ENCODE measurements at regions not wholly inside any gene's neighbourhood (a gene's known extent, or its start where the extent isn't known, plus 50 kb on each side); places are given as distances from the start of the nearest gene placed in this dataset.

- no peak for DNase-seq (ENCODE audit: low read depth)
Observed at GRCh38 chr11:134687548-134687947, 275.5 kb upstream of the B3GAT1 start.

- DNase-seq (ENCODE audit: low read depth), result no peak
Observed at GRCh38 chr11:134686460-134687061, 274.5 kb upstream of the B3GAT1 start.

GRCh38 chr11:134685793-134686380, 273.8 kb upstream of the B3GAT1 start:
- DNase-seq (ENCODE audit: low read depth), result no peak

GRCh38 chr11:134684576-134684975, 272.5 kb upstream of the B3GAT1 start:
- DNase-seq (ENCODE audit: low read depth), result no peak

- no peak for DNase-seq (ENCODE audit: low read depth)
Observed at GRCh38 chr11:134683860-134684259, 271.8 kb upstream of the B3GAT1 start.

GRCh38 chr11:134682577-134682976, 270.5 kb upstream of the B3GAT1 start:
- DNase-seq (ENCODE audit: low read depth), result no peak

- DNase-seq (ENCODE audit: low read depth), result no peak
Observed at GRCh38 chr11:134679592-134679991, 267.6 kb upstream of the B3GAT1 start.

GRCh38 chr11:134678744-134679143, 266.7 kb upstream of the B3GAT1 start:
- no peak for DNase-seq (ENCODE audit: low read depth)

GRCh38 chr11:134677891-134678551, 266.0 kb upstream of the B3GAT1 start:
- DNase-seq (ENCODE audit: low read depth), result no peak

- DNase-seq (ENCODE audit: low read depth), result no peak
Observed at GRCh38 chr11:134677397-134677822, 265.4 kb upstream of the B3GAT1 start.

GRCh38 chr11:134676516-134677287, 264.7 kb upstream of the B3GAT1 start:
- DNase-seq (ENCODE audit: low read depth), result no peak

GRCh38 chr11:134675983-134676382, 263.9 kb upstream of the B3GAT1 start:
- no peak for DNase-seq (ENCODE audit: low read depth)

- DNase-seq (ENCODE audit: low read depth), result no peak
Observed at GRCh38 chr11:134674974-134675373, 262.9 kb upstream of the B3GAT1 start.

GRCh38 chr11:134670961-134671370, 258.9 kb upstream of the B3GAT1 start:
- DNase-seq (ENCODE audit: low read depth), result no peak

- no peak for DNase-seq (ENCODE audit: low read depth)
Observed at GRCh38 chr11:134670247-134670782, 258.3 kb upstream of the B3GAT1 start.

- DNase-seq (ENCODE audit: low read depth), result no peak
Observed at GRCh38 chr11:134669796-134670195, 257.8 kb upstream of the B3GAT1 start.

- no peak for DNase-seq (ENCODE audit: low read depth)
Observed at GRCh38 chr11:134668796-134669195, 256.8 kb upstream of the B3GAT1 start.

- no peak for DNase-seq (ENCODE audit: low read depth)
Observed at GRCh38 chr11:134668076-134668475, 256.0 kb upstream of the B3GAT1 start.

- no peak for DNase-seq (ENCODE audit: low read depth)
Observed at GRCh38 chr11:134667505-134667904, 255.5 kb upstream of the B3GAT1 start.

- no peak for DNase-seq (ENCODE audit: low read depth)
Observed at GRCh38 chr11:134667175-134667500, 255.1 kb upstream of the B3GAT1 start.

- DNase-seq (ENCODE audit: low read depth), result no peak
Observed at GRCh38 chr11:134666273-134667174, 254.5 kb upstream of the B3GAT1 start.
